LNCAP (cell line): ENCODE measurements at regions not wholly inside any gene's neighbourhood (a gene's known extent, or its start where the extent isn't known, plus 50 kb on each side); places are given as distances from the start of the nearest gene placed in this dataset.

Source experiments
- TF ChIP-seq, protein P1 (sequence below): fragments of 450-650 bp; IDR thresholded peaks from 2 replicates; pipeline ENCODE4 v1.5.1; 2017; ENCODE audit warnings: mild to moderate bottlenecking

DNA sequence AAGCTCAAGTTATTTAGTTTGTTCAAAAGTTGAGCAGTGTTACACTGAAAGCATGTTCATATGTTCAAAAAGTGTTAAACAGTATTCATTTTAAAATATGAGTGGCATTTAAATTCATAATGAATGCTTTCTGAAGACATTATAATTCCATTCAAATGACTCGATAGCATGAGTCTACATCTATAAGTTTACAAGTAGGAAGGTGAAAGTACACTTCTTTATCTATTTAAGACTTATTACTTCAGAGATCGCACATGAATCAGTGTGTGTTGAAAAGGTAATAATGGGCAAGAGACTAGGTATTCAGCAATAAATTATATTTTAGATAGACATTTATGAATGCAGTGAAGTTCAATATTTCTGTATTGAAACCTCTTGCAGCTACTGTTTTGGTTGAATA, 456.1 kb downstream of the GRXCR1 start:
- TF ChIP-seq, protein P1, sequence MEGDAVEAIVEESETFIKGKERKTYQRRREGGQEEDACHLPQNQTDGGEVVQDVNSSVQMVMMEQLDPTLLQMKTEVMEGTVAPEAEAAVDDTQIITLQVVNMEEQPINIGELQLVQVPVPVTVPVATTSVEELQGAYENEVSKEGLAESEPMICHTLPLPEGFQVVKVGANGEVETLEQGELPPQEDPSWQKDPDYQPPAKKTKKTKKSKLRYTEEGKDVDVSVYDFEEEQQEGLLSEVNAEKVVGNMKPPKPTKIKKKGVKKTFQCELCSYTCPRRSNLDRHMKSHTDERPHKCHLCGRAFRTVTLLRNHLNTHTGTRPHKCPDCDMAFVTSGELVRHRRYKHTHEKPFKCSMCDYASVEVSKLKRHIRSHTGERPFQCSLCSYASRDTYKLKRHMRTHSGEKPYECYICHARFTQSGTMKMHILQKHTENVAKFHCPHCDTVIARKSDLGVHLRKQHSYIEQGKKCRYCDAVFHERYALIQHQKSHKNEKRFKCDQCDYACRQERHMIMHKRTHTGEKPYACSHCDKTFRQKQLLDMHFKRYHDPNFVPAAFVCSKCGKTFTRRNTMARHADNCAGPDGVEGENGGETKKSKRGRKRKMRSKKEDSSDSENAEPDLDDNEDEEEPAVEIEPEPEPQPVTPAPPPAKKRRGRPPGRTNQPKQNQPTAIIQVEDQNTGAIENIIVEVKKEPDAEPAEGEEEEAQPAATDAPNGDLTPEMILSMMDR, result no peak

DNA sequence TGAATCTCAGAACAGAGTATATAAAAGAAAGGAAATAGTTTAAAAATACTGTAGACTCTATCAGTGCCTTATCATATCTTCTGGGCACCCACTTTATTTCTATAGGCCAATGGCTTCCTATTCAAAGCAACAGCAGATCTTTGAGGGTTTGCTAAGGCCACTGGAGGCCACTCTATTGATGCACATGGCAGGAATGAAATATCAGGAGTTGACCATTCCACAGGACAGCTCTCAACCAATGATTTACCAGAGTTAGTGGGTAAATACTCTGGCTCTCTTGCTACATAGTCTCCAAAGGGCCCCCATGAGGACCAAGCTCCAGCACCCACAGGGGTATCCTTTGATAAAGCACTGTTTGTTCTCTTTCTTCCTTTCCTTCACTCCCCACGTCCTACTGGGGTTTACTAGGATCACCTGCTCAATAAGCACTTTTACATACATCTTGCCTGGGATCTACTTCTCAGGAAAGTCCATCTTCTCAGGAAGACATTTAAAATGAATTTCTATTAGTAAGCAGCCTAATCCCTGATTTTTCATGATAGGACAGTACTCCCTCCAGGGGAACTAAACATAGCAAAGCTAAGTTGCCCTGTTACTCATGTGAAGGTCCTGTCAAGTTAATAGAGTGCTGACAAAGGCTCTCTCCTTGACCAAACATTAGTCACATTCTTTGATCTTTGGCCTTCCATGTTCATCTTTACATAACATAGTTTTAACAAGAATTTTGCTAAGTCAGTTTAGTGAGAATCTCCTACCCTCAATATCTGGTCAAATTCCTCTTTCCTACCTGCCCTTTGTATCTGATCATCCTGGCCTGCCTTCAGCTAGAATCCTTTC, 459.7 kb downstream of the GRXCR1 start:
- TF ChIP-seq, protein P1, result no peak

DNA sequence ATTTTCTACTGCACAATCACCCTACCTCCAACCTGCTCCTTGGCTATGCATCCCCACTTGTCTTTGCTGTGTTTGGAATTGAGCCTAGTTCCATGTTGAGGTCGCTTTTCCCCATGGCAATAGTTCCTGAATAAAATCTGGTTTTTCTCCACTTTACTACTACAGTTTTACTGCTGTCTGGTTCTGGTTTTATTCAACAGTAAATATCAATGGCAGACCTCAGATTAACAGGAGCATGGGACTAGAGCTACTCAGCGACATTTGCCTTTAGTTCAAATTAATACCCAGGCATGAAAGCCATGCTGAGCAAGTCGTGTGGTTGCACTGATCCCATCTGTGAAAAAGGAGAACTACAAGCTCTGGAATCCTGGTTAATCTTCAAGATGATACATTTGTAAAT, 460.3 kb downstream of the GRXCR1 start:
- TF ChIP-seq, protein P1, result no peak

DNA sequence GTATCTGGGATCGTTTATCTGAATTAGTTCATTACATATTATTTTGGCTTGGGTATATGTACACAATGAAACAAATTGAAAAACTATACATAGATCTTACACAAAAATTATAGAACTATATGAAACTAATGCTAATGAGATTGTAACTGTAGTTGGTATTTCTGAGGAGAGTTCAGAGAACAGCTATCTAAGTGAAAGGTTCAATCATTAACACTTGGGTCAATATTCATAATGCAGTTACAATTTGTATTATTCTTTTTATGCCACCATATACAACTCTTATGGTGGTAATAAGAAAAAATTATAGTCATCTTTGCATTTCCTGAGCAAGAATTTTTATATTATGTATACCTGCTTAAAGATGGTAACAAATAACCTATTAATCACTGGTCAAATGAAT, 461.0 kb downstream of the GRXCR1 start:
- TF ChIP-seq, protein P1, result no peak

DNA sequence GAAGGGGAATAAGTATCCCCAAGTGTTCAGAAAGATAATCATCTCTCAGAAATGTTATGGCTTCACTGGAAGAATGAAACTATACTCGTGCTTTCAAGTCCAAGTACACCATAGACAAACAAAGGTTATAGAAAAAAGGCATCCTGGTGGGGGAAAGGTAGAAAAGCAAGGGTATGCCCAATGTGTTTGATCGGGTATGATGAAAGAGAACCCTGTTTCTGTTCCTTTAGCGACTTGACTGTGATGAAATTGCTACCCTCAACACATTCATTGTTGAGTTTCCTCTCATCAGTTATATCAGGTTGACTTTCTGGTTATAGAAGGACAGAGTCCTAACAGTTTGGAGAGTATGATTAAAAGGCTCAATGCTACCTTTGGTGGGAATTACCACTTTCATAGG, 464.3 kb downstream of the GRXCR1 start:
- TF ChIP-seq, protein P1, result no peak

DNA sequence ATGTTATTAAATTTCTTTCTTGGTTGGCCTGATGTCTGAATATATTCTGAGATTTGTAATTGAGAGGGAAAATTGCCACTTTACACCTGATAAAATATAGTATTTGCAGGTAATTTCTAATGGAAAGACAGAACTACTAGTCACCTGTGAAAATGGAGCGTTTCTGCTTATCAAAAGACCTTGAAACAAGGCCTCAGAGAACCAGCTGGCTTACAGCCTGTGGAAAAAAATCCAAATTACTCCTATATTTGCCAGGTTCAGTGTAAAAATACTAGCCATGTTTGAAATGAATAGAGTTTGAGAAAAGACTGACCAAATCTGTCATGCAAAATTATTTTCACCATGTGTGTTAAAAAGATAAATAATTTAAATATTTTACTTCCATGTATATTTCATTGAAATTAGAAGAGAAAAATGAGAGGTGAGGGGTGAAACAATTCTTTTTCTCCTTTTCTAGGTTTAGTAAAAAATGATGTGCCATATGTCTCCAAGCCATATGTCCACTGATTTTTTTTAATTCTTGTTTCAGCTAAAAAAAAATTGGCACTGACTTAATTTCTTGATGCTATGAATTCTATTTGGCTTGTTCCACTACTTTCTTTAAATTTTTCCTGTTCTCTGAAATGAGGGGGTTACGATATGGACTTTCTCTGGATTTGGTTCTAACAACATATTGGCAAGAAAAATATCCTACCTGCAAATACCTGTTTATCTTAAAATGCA, 464.9 kb downstream of the GRXCR1 start:
- TF ChIP-seq, protein P1, result no peak

DNA sequence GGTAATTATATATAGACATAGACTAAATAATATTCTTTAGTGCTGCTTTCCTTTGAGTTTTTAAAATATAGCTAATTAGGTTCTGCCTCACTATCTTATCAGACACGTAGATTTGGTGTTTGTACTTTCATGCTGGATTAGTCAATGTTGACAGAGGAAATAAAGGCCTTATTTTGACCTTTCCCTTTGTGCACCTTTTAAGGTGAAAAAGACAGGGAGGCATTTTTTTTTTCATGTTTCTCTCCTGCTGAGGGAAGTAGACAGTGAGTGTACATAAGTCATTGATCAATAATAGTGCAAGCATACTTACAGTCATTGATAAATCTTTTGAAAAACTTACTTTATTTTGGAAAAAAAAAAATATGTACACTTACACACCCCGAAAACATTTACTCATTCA, 467.8 kb downstream of the GRXCR1 start:
- TF ChIP-seq, protein P1, result no peak
